Stimulated activated CD8-positive, alpha-beta memory T cell treated with anti-CD3 and anti-CD28 coated beads, Interleukin-7, amount 100 ng/mL, for 48 hours (primary cell): ENCODE measurements at regions not wholly inside any gene's neighbourhood (a gene's known extent, or its start where the extent isn't known, plus 50 kb on each side); places are given as distances from the start of the nearest gene placed in this dataset.

ENCODE experiments used
- DNase-seq, 2 donors: peaks; one replicate each; pipeline ENCODE4 v3.0.0-alpha.2; 2020; ENCODE audit warnings: low read depth in 1 of 2; ENCODE audit errors: extremely low read depth in 1 of 2

DNA sequence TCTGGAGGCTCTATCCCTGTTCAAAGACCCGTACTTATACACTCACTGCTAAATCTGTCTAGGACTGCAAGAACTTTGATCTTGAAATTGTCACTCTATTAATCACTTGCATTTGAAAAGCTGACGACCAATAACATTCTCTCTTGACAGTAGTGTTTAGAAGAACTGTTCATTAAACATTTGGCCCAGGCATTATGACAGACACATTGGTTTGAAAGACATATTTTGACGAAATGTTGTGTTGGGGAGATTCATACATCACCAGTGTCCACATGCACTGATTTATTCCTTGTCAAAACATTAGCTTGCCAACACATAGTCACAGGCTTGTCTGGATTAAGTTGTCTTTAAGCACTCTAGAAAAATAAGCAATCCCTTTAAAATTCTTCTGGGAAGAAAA lies 951.3 kb downstream of the ADGRL2 start:
- DNase-seq = no peak

DNA sequence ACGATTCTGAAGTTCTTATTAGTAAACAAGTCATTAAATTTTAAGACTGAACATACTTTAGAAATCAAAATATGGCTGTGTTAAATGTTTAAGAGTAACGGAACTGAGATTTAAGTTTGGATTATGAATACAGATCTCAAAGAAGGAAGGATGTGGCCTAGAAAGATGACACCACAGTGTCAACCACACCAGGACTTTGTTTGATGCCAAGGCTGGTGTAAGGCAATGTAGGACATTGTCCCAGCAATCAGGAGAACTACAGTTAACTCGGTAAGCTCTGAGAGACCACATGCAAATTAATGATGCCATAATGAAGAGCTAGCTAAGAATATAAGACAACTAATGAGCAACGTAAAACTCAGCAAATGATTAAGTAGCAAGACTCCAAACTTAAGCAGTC lies 932.9 kb downstream of the ADGRL2 start:
- no peak for DNase-seq

DNA sequence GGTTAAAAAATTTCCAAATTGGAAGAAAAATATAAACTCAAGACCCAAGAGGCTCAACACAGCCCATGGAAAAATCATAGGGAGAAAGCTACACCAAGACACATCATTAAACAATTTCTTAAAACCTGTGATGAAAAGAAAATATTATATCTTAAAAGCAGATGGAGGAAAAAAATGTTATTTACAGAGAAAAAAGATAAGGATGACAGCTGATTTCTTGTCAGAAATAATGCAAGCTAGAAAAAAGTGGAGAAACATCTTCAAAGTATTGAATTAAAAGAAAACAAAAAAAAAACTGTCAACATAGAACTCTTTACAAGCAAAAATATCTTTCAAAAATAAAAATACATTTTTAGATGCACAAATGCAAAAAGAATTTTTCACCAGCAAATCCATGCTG lies 930.5 kb downstream of the ADGRL2 start:
- DNase-seq = no peak

DNA sequence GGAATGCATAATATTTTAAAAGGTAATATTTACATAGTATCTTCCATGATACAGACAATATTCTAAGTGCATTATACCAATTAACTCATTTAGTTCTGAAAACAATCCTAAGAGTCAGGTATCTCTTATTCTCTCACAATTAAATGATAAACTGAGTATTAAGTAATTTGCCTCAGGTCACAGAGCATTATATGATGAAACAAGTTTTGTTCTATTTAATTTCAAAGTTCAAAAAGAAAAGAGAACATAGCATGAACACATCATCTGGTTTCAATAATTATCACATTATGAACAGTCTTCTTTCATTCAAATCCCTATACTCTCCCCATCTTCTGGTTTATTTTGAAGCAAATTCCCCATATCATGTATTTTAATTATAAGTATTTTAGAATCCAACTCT lies 927.5 kb downstream of the ADGRL2 start:
- no peak for DNase-seq

DNA sequence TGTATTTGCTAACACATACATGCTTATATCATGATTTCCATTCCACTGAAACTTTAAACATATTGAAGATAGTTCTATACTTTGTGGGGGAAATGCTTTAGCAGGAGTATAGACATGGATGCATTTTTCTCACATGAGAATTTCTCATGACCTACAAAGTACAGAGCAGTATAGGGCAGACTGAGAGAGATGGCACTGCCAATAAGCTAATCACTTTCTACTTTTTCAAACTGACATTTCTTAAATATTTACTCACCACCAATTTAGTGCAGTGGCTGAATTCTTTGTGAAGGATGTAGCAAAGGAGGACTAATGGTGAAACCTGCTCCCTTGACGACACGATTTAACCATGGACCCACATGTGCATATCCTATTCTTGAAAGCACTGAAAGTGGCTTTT lies 923.5 kb downstream of the ADGRL2 start:
- no peak for DNase-seq

DNA sequence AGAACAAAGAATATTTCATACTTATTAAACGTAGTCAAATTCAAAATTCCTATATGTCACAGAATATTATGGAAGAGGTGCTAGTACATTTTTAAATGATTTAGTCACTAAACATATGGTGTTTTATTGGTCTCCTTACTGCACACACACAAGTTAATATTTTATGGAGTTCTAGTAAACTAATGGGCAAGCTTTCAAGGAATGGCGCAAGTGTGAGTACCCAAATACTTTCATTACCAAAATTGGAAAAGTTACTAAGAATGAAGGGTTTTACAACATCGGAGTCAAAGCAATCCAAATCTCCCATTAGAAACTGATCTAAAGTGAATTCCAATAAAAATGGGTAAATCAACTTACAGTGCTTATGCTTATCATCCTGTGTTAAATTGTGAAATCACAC lies 921.9 kb downstream of the ADGRL2 start:
- no peak for DNase-seq

DNA sequence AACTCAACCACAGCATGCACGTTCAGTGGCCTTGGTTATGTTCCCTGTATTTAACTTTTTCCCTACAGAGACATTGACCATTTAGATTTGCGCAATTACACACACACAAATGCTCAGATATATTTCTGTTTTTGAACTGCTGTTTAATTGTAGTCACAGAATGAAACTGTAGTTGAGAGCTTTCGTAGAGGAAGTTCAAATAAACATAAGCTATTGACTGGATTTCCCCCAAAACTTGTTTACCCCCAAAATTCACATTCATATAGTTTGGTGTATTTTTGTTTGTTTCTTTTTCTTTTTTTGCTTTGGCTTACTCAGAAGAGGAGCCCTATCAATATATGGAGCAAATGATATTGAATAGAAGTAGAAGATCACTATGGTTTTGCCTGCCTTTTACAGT lies 921.0 kb downstream of the ADGRL2 start:
- DNase-seq = no peak

DNA sequence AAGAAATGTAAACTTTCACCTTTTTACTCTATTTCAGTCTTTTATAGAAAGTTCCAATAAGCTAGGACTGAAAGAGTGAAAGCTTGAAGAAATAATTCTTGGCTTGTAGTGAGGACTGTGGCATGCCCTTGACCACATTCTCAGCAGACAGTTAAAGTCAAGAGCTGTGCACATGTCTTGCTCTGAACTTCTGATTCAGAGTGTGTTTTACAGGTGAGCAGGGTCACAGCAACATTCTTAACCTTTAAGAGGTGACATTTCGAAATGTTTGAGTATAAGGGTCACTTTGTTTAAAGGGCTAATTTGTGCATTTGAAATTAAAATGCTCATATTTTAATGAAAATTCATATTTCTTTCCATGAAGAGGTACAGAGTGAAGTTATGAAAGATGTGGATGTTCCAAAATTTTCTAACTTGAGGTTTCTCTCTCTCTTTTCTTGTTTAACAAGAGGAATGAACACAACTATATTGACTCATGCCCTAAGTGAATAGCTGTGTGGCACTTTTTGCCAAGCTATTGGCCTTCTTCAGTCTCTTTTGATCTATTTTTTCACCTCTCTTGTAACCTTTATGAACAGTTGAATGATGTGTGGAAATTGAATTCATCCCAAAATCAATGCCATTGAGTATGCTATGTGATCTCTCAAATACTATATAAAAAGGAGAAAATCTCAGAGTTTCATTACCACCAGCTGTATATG lies 918.1 kb downstream of the ADGRL2 start:
- DNase-seq = no peak

DNA sequence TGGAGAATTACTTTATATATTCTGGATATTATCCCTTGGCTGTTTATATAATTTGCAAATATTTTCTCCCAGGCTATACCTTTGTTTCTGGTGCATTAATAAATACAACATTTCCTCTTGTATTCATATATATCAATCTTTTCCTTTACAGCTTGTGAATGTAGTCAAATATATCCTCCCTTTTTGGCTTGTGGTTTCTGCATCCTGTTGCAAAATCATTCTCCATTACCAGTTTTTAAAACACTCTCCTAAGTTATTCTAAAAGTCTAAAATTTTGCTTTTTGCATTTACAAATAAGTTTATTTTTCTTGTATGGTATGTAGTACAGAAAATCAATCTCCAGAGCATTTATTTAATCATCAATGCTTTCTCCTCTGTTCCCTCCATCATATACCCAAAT lies 909.4 kb downstream of the ADGRL2 start:
- no peak for DNase-seq

DNA sequence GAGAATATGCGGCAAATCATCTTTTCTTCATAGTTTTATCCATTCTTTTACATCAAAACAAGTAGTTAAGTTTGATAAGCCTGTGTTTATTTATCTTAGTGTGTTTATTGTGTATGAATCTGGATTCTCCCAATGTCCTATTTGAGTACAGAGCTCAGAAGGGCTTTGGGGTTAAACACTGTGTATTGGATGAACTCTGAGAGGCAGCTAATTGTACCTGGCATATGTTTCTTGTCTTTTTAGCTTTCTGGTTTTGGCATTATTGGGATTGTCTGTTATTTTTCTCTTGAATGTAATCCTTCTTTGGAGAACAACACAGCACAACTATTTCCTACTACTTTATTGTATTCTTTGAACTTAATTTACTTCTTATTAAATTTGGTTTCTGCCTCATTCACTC lies 906.9 kb downstream of the ADGRL2 start:
- DNase-seq = no peak

DNA sequence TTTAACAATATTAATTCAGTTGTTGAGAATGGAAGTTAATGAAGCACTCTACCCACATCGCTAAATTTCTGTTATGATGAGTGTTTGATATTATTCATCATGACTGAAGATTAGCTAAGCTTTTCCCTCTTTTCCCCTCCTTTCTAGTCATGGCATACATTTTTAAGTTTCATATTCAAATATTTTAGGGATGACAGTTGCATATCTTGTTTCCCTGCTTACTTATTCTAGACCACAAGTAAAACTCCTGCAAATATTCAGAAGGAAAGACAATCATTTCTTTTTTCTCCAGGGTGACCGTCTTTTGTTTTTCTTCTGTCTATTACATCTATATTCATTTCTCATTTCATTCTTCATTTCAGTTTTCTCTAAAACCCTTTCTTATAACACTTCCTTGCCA lies 906.0 kb downstream of the ADGRL2 start:
- DNase-seq = no peak

DNA sequence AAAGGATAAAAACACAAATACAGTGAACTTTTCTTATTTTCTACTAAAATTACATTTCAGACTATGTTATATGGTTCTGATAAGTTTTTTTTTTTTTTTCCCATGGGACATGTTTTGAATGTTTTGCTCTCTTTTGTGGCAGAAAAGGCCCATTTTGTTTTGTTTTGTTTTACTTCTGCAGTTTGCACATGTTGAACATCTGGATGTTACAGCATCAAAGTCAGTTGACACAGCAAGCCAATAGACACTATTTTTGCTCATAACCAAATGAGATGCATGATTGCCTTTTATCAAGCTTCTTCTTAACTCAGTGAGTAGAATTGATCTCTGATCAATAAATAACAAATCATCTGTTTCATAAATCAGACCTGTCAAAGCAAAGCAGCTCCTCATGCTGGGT lies 904.2 kb downstream of the ADGRL2 start:
- no peak for DNase-seq

DNA sequence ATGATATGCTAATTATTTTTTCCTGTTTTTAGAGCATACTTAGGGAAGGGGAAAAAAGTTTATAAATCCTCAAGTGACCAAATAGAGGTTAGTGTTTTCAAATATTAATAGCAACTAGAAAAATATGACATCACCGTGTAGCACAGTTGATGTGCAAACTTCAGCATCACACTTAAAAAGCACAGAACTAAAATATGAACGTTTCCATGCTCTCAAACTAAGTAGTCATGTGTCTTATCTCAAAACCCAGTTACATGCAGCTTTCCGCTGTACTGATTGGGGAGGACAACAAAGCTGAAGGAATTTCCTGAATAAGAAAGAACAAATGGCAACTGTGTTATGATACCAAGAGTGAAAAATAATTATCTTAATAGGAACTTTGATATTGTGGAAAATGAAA lies 903.7 kb downstream of the ADGRL2 start:
- DNase-seq = no peak

DNA sequence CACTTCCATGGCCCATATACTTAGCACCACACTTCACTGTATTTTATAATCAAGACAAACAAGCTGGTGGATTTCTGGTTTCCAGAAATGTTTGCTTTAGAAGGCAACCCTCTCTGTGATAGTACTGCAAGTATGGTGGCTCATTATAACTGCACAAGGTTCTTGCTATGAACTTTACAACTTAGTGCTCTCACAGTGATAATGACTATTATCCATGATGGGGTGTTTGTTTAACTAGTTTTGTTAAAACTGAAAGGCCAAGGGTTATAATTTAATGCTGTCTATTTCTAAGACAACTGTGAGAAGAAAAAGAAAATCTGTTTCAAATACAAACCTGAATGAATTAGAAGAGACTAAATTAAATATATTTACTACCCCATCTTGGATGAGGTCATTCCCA lies 903.2 kb downstream of the ADGRL2 start:
- no peak for DNase-seq

DNA sequence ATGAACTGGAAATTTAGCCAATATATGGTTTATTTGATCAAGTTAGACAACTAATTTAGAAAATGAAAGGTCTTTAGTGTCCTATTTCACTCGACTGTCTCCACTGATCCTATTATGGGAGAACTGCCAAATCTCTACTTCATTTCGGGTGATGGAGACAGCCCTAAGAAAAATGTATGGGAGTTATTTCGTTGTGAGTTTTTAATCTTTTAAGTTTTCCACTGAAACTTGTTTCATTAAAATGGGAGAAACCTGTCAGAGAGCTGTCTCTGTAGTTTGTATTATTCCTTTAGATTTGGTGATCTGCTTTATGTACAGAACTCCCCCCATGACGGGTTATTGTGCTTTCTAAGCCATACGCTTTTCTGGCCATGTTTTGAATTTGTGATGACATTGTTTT lies 899.7 kb downstream of the ADGRL2 start:
- DNase-seq = no peak

DNA sequence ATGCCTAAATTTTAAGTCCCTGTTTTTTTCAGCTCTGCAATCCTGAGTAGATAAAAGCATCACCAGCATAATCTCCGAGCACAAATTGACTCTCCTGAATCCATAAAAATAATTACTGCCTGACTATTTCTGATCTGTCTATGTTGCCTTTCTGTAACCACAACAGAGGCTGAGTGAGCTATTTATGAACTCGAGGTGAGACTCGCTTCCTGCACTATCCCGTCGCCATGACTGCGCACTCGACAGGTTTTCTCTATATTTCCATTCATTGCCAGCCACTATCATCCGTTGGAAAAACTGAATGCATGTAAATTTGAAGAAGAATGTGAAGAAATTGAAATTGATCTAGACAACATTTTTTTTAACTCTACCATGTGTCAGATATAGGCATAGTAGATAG lies 897.2 kb downstream of the ADGRL2 start:
- DNase-seq = no peak

DNA sequence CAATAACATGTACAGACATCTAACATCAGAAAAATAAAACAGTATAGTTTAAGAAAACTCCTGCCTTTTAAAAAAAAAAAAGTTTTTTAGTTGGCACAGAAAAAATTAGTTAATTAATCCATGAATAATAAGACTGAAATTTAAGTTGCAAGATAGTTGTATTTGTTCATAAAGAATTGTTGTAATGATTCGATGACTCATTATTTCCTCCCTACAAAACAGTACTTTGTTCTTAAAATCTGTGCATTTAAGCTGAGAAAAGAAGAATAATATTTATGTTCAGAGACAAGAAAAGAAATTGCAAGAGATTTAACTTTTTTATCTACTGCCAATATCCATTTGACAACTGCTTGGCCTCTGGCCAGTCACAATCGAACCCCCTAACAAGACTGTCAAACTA lies 894.7 kb downstream of the ADGRL2 start:
- no peak for DNase-seq

DNA sequence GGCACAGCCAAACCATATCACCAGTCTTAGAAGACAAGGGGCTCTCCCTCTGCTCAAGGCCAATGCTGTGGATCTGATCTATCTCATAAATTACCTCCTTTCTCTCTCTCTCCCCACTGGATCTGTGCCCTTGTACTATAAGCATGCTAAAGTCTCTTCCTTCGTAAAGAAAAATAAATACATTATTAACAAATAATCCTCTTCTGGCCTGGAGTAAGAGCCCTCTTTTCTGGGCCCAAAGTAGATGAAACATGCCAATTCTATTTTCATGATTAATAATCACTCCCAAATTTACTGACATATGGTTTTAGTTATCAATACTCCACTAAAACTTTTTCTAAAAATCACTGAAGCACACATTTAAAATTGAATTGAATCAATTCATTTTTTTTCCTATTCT lies 889.7 kb downstream of the ADGRL2 start:
- DNase-seq = no peak

DNA sequence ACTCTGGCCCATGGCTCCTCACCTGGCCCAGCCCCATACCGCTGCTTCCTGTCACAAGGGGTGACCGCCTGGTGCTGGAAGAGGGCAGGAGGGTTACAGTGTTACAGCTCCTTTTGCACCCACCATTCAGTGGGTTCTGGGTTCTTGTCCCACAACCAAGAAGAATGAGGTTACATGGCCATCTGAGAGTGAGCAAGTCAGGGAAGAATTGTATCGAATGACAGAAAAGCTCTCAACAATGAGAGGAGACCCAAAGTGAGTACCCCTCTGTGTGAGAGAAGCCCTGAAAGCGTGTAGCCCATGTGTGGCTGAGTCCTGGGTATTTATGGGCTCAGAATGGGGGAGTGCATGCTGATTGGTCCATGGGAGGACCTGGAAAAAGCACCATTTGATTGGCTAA lies 888.5 kb downstream of the ADGRL2 start:
- DNase-seq = no peak

DNA sequence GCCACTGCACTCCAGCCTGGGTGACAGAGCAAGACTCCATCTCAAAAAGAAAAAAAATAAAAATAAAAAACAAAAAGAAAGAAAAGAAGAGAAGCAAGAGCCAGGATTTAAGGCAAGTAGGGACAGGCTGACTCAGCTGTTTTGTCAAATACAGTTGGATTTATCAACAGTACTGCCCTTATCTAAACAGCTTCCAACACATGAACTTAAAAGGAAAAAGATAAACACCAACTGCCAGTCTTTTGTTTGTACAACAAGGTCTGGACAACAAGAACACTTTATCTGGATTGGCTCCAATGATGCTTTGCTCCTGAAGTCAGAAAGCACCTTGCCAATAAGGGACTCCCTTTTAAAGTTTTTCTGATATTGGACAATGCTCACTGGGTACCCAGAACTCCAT lies 886.0 kb downstream of the ADGRL2 start:
- no peak for DNase-seq

DNA sequence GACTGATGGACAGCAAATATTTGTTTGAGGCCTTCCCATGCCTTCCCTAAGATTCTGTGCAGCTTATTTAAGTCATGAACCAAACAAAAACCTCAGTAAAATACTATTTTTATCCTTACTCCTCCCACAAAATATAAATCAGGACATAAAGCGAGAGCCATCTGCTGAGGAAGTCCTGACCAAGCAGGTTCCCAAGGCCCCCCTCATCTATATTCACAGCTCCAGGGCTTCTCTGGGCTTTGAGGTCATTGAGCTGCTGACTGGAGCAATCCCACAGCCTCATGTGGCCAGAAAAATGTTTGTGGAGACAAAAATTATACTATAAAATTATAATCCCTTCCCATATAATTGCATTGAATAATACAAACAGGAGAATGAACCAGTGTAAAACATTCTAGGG lies 846.2 kb downstream of the ADGRL2 start:
- DNase-seq = no peak

DNA sequence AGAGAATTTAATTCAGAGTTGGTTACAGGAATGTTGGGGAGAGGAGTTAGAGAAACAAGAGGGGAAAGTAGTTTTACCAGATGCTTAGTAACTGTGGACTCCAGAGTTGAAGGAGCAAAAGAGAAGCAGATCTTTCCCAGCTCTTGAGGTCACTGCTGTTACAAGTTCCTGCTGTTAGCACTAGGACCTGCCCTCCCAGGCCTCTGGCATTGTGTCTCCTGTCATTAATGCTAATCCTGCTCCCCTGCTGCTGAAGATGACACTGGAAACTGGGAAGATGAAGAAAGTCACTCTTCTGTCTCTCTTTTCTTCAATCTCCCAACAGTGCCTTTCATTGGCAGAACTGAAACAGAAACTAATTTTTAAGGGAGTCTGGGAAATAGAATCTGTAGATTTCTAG lies 845.6 kb downstream of the ADGRL2 start:
- no peak for DNase-seq

DNA sequence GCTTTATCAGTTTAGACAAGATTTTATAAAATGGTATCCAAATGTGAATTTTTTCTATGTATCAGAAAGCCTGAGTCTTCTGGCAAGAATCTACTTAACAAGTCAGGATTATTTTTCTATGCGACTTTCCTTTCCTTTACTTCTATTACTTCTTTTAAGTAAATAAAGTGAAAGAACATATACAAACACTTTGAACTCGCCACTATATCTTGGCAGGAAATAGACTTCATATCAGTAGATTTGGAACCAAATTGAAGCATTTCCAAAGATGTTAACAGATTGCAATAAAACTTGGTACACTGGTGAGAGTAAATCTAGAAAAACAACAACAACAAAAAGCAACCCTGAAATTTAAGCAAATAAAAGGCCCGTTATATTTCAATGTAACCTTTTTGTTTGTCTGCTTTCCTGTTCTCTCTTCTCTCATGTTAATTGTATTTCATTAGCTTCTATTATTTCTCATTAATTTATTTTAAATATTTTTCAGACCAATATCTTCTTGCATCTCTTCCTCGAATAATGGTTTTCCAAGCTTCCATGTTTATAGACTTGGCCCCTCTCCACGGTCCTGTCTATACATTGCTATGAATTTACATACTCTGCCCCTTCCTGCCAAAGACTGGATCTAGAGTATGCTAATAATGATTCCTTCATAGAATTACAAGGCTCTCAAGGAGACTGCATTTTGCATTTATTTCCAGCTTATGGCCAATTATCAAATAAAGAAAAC lies 843.6 kb downstream of the ADGRL2 start:
- no peak for DNase-seq
